T-helper 2 cell treated with Interferon-gamma antibody and Interleukin-4, amounts not matched to agents 5 μg/mL and 100 μg/mL, for 36 hours (primary cell): ENCODE measurements at regions not wholly inside any gene's neighbourhood (a gene's known extent, or its start where the extent isn't known, plus 50 kb on each side); places are given as distances from the start of the nearest gene placed in this dataset.

Experiments
- DNase-seq: peaks from one replicate; pipeline ENCODE4 v3.0.0; 2021; ENCODE audit warnings: low spot score
- H3K27ac Mint-ChIP-seq: one replicate; pipeline ENCODE4 v1.8.0; 2021; ENCODE audit warnings: mild to moderate bottlenecking, mixed read lengths
- H3K27me3 Mint-ChIP-seq: one replicate; pipeline ENCODE4 v1.8.0; 2021; ENCODE audit warnings: low read depth, mixed read lengths
- H3K36me3 Mint-ChIP-seq: one replicate; pipeline ENCODE4 v1.8.0; 2021; ENCODE audit warnings: low read depth, mixed read lengths
- H3K4me1 Mint-ChIP-seq: one replicate; pipeline ENCODE4 v1.8.0; 2021; ENCODE audit warnings: low read depth, mixed read lengths
- H3K4me3 Mint-ChIP-seq: one replicate; pipeline ENCODE4 v1.8.0; 2022; ENCODE audit warnings: mild to moderate bottlenecking, moderate library complexity, mixed read lengths
- H3K9me3 Mint-ChIP-seq: one replicate; pipeline ENCODE4 v1.8.0; 2021; ENCODE audit warnings: mixed read lengths

GRCh38 chr10:88065383-88066049 lies 202.1 kb downstream of the PTEN start:
- Mint-ChIP-seq H3K27ac (no peak overlapping the region), H3K4me3 (peak overlapping the region; percentile 10), H3K9me3 (peaks cover 8% of the 10 kb centered on the region), H3K4me1 (peaks cover 41% of the 10 kb centered on the region), H3K36me3 (peaks cover 9% of the 10 kb centered on the region), H3K27me3 (peaks cover 15% of the 10 kb centered on the region)
- DNase-seq = peak; percentile 40

GRCh38 chr10:88066319-88066718 lies 202.9 kb downstream of the PTEN start:
- Mint-ChIP-seq H3K4me3 (no peak overlapping the region), H3K36me3 (peaks cover 9% of the 10 kb centered on the region), H3K27me3 (peaks cover 20% of the 10 kb centered on the region), H3K27ac (no peak overlapping the region), H3K4me1 (peaks cover 37% of the 10 kb centered on the region), H3K9me3 (peaks cover 8% of the 10 kb centered on the region)
- no peak for DNase-seq

GRCh38 chr10:88066876-88067275 lies 203.5 kb downstream of the PTEN start:
- H3K9me3 Mint-ChIP-seq = peaks cover 8% of the 10 kb centered on the region
- no peak overlapping the region for H3K4me3 Mint-ChIP-seq
- H3K4me1 Mint-ChIP-seq = peaks cover 39% of the 10 kb centered on the region

GRCh38 chr10:88067737-88068136 lies 204.3 kb downstream of the PTEN start:
- Mint-ChIP-seq H3K27me3 (peaks cover 26% of the 10 kb centered on the region), H3K36me3 (peaks cover 9% of the 10 kb centered on the region), H3K9me3 (peaks cover 8% of the 10 kb centered on the region), H3K27ac (no peak overlapping the region), H3K4me1 (peaks cover 39% of the 10 kb centered on the region), H3K4me3 (no peak overlapping the region)
- no peak for DNase-seq

More at GRCh38 chr10:88066876-88067275, 203.5 kb downstream of the PTEN start:
- Mint-ChIP-seq H3K27ac (no peak overlapping the region), H3K36me3 (peaks cover 9% of the 10 kb centered on the region), H3K27me3 (peaks cover 23% of the 10 kb centered on the region)
- no peak for DNase-seq

GRCh38 chr10:88069338-88069737 lies 205.9 kb downstream of the PTEN start:
- no peak for DNase-seq
- Mint-ChIP-seq H3K4me3 (no peak overlapping the region), H3K4me1 (peaks cover 35% of the 10 kb centered on the region)

GRCh38 chr10:88070080-88070880 lies 206.9 kb downstream of the PTEN start:
- peaks cover 40% of the 10 kb centered on the region for H3K27me3 Mint-ChIP-seq
- peaks cover 8% of the 10 kb centered on the region for H3K9me3 Mint-ChIP-seq
- H3K4me3 Mint-ChIP-seq = no peak overlapping the region
- peaks cover 9% of the 10 kb centered on the region for H3K36me3 Mint-ChIP-seq
- no peak for DNase-seq
- peaks cover 26% of the 10 kb centered on the region for H3K4me1 Mint-ChIP-seq
- no peak overlapping the region for H3K27ac Mint-ChIP-seq

More at GRCh38 chr10:88069338-88069737, 205.9 kb downstream of the PTEN start:
- Mint-ChIP-seq H3K36me3 (peaks cover 9% of the 10 kb centered on the region), H3K27me3 (peaks cover 35% of the 10 kb centered on the region), H3K27ac (no peak overlapping the region), H3K9me3 (peaks cover 8% of the 10 kb centered on the region)

- H3K36me3 Mint-ChIP-seq = peaks cover 9% of the 10 kb centered on the region
- peaks cover 22% of the 10 kb centered on the region for H3K4me1 Mint-ChIP-seq
- peaks cover 8% of the 10 kb centered on the region for H3K9me3 Mint-ChIP-seq
- H3K27me3 Mint-ChIP-seq = peaks cover 44% of the 10 kb centered on the region
- no peak overlapping the region for H3K27ac Mint-ChIP-seq
- no peak for DNase-seq
- no peak overlapping the region for H3K4me3 Mint-ChIP-seq
Observed at GRCh38 chr10:88071879-88072278, 208.5 kb downstream of the PTEN start.

GRCh38 chr10:88073682-88074081 lies 210.3 kb downstream of the PTEN start:
- H3K27ac Mint-ChIP-seq = no peak overlapping the region
- peaks cover 48% of the 10 kb centered on the region for H3K27me3 Mint-ChIP-seq
- no peak overlapping the region for H3K4me3 Mint-ChIP-seq
- H3K4me1 Mint-ChIP-seq = peaks cover 11% of the 10 kb centered on the region
- DNase-seq = no peak
- H3K36me3 Mint-ChIP-seq = no peaks in the 10 kb centered on the region
- no peaks in the 10 kb centered on the region for H3K9me3 Mint-ChIP-seq

GRCh38 chr10:88074971-88075370 lies 211.5 kb downstream of the PTEN start:
- H3K27me3 Mint-ChIP-seq = peaks cover 55% of the 10 kb centered on the region
- DNase-seq = no peak
- no peak overlapping the region for H3K27ac Mint-ChIP-seq

GRCh38 chr10:88076027-88076880 lies 212.8 kb downstream of the PTEN start:
- Mint-ChIP-seq H3K4me3 (no peak overlapping the region), H3K36me3 (no peaks in the 10 kb centered on the region), H3K4me1 (peaks cover 13% of the 10 kb centered on the region), H3K27me3 (peaks cover 54% of the 10 kb centered on the region), H3K9me3 (no peaks in the 10 kb centered on the region), H3K27ac (no peak overlapping the region)
- no peak for DNase-seq

More at GRCh38 chr10:88074971-88075370, 211.5 kb downstream of the PTEN start:
- Mint-ChIP-seq H3K4me3 (no peak overlapping the region), H3K9me3 (no peaks in the 10 kb centered on the region), H3K4me1 (peaks cover 11% of the 10 kb centered on the region), H3K36me3 (no peaks in the 10 kb centered on the region)

- H3K4me3 Mint-ChIP-seq = no peak overlapping the region
- peaks cover 11% of the 10 kb centered on the region for H3K4me1 Mint-ChIP-seq
- no peaks in the 10 kb centered on the region for H3K36me3 Mint-ChIP-seq
- peaks cover 59% of the 10 kb centered on the region for H3K27me3 Mint-ChIP-seq
- no peak for DNase-seq
- H3K9me3 Mint-ChIP-seq = no peaks in the 10 kb centered on the region
- H3K27ac Mint-ChIP-seq = no peak overlapping the region
Observed at GRCh38 chr10:88077977-88078376, 214.6 kb downstream of the PTEN start.

- H3K4me3 Mint-ChIP-seq = no peak overlapping the region
- no peak overlapping the region for H3K27ac Mint-ChIP-seq
- H3K36me3 Mint-ChIP-seq = no peaks in the 10 kb centered on the region
- peaks cover 12% of the 10 kb centered on the region for H3K4me1 Mint-ChIP-seq
- H3K27me3 Mint-ChIP-seq = peaks cover 52% of the 10 kb centered on the region
- H3K9me3 Mint-ChIP-seq = no peaks in the 10 kb centered on the region
- no peak for DNase-seq
Observed at GRCh38 chr10:88080213-88080612, 216.8 kb downstream of the PTEN start.

- no peak overlapping the region for H3K27ac Mint-ChIP-seq
- no peak for DNase-seq
- H3K4me1 Mint-ChIP-seq = peaks cover 6% of the 10 kb centered on the region
- H3K9me3 Mint-ChIP-seq = no peaks in the 10 kb centered on the region
- H3K36me3 Mint-ChIP-seq = no peaks in the 10 kb centered on the region
- peaks cover 52% of the 10 kb centered on the region for H3K27me3 Mint-ChIP-seq
- H3K4me3 Mint-ChIP-seq = no peak overlapping the region
Observed at GRCh38 chr10:88081457-88082054, 218.1 kb downstream of the PTEN start.
